ENCODE measurements at regions not wholly inside any gene's neighbourhood (a gene's known extent, or its start where the extent isn't known, plus 50 kb on each side); places are given as distances from the start of the nearest gene placed in this dataset.

DNA sequence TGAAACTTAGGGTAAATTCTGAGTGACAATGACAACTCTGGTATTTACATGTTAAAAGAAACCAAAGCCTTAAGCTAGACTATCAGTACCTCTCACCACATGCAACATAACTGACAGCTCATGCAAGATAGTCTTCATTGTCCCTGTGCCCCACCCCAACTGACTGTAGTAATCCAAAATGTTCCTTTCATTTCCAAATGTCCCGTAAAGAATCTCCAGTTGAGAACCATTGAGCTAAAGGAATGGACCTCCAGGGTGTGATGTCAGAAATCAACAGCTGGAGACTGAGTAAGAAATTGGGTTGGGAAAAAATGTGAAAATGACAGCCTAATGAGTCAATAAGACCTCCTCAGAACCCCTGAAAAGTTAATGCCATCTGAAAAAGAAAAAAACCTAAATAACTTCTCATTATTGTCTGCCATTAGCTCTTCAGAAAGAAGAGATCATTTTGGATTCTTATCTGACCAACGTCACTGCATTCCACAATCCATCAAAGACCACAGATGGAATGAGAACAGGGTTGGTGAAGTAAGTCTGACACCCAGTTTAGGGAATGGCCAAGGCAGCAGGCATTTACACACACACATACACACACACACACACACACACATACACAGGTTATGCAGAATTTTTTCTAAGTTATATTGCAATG is 51.7 kb upstream of the ACVR2A start:
- DNase-seq (no peak), ATAC-seq (no peak)
- Histone ChIP-seq H3K4me1 (ENCODE audit: control insufficient read depth, insufficient read depth, low read length) (no peaks in the 10 kb centered on the region), H3K27me3 (ENCODE audit: control insufficient read depth, insufficient read depth) (no peaks in the 10 kb centered on the region), H3K4me3 (ENCODE audit: low read length) (no peak overlapping the region), H3K9me3 (ENCODE audit: control insufficient read depth, low read length) (no peaks in the 10 kb centered on the region), H3K27ac (ENCODE audit: low read length) (no peak overlapping the region)
- 50% methylated on average over 2 of the region's 2 CpGs for WGBS
- intact Hi-C loops (cut with DNase I), result no loop called here

DNA sequence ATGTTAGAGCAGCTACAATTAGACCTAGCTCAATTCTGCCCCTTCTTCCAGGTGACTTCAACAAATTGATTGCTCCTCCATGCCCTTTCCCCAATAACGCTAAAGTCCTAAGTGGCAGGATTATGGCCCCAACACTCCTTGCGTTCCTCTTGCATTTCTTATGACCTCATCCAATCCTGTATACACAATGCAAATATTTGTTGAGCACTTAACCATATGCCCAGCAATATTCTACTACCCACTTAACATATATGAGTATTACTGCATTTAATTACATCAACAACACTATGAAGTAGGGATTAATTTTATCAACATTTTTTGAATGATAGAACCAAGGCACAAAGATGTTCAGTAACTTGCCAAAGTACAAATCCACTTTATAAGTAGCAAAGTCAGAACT is 54.2 kb upstream of the ACVR2A start:
- 94% methylated on average over 2 of the region's 2 CpGs for WGBS
- ATAC-seq, result no peak
- no peaks in the 10 kb centered on the region for H3K27me3 ChIP-seq (ENCODE audit: control insufficient read depth, insufficient read depth)
- no peaks in the 10 kb centered on the region for H3K4me1 ChIP-seq (ENCODE audit: control insufficient read depth, insufficient read depth, low read length)
- no peak overlapping the region for H3K4me3 ChIP-seq (ENCODE audit: low read length)
- no peaks in the 10 kb centered on the region for H3K9me3 ChIP-seq (ENCODE audit: control insufficient read depth, low read length)
- intact Hi-C loops (cut with DNase I), result no loop called here
- H3K27ac ChIP-seq (ENCODE audit: low read length), result no peak overlapping the region
- no peak for DNase-seq

DNA sequence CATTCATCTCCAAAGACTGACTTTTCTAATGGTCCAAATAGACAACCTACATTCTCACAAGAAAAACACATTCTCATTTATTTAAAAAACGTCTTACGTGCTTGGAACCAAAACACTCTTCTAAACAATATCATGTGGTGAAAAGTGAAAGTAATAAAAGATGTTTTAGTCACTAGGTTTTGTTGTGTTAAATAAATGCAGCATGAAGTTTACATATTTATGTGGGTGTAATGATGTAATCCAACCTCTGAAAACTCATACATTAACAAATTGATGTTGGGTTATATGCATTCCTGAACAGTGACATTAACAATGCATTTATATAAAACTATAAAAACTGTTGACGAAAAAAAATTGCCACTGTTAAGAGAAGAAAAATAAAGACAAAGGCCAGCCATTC is 55.1 kb upstream of the ACVR2A start:
- Histone ChIP-seq H3K27me3 (ENCODE audit: control insufficient read depth, insufficient read depth) (no peaks in the 10 kb centered on the region), H3K4me3 (ENCODE audit: low read length) (no peak overlapping the region), H3K9me3 (ENCODE audit: control insufficient read depth, low read length) (no peaks in the 10 kb centered on the region), H3K27ac (ENCODE audit: low read length) (no peak overlapping the region), H3K4me1 (ENCODE audit: control insufficient read depth, insufficient read depth, low read length) (no peaks in the 10 kb centered on the region)
- intact Hi-C loops (cut with DNase I), result no loop called here
- ATAC-seq, result no peak
- 34% methylated on average over 3 of the region's 3 CpGs for WGBS
- DNase-seq, result no peak

DNA sequence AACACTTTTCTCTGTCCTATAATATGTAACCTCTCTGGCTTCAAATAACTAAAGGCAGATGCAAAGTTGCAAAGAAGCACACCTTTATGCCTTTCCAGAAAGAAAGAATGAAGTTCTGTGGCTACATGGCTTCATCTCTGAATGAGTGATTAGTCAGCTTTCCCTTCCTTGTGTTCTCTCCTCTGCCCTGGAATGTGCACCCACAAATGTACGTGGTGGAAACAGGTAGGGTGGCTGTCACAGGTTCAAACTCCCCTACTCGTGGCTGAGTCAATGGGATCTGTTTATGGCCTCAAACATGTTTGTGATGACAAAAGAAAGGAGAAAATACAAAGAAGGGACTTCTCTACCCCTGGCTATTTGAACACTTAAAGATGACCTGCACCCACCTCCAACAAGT is 55.5 kb upstream of the ACVR2A start:
- intact Hi-C loops (cut with DNase I), result no loop called here
- no peaks in the 10 kb centered on the region for H3K9me3 ChIP-seq (ENCODE audit: control insufficient read depth, low read length)
- no peak overlapping the region for H3K27ac ChIP-seq (ENCODE audit: low read length)
- H3K4me3 ChIP-seq (ENCODE audit: low read length), result no peak overlapping the region
- ATAC-seq (no peak), DNase-seq (no peak)
- no peaks in the 10 kb centered on the region for H3K27me3 ChIP-seq (ENCODE audit: control insufficient read depth, insufficient read depth)
- 68% methylated on average over 2 of the region's 2 CpGs for WGBS
- no peaks in the 10 kb centered on the region for H3K4me1 ChIP-seq (ENCODE audit: control insufficient read depth, insufficient read depth, low read length)

DNA sequence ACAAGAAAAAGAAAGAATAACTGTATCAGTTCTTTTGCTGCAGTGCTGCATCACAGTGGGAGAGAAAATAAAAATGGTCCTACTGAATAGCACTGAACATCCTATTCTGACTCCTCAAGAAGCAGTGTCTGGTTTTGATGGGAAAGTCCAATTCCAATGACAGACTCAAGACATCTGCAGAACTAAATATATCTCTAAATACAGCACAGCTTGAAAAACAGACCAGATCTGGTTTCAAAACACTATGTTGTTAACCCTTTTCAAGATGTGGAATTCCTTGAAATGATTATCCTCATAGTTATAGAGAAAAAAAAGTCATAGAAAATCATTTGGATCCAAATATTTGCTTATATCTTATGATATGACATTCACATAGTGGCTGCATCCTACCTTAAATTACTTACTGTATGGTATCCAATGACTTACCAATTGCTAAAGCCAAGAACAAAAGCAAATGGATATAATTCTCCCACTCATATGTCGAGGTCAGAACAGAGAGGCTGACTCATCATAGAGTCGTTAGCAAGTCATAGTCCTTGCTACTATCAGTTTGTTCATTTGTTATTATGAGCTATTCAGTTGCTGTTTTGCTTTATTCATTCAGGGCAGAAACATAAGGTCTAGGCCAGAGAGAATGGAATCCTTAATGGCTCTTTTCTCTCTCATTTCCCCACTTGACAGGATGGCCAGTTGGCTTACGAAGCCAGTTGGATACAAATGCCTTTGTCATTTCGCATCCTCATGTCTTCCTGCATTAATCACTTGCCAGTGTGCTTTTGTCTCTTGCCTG is 62.5 kb upstream of the ACVR2A start:
- H3K9me3 ChIP-seq (ENCODE audit: control insufficient read depth, low read length), result no peaks in the 10 kb centered on the region
- ATAC-seq (no peak), DNase-seq (no peak)
- H3K27me3 ChIP-seq (ENCODE audit: control insufficient read depth, insufficient read depth), result no peaks in the 10 kb centered on the region
- H3K4me1 ChIP-seq (ENCODE audit: control insufficient read depth, insufficient read depth, low read length), result no peaks in the 10 kb centered on the region
- H3K4me3 ChIP-seq (ENCODE audit: low read length), result no peak overlapping the region
- intact Hi-C loops (cut with DNase I), result no loop called here
- WGBS, result 67% methylated on average over 4 of the region's 4 CpGs
- H3K27ac ChIP-seq (ENCODE audit: low read length), result no peak overlapping the region

DNA sequence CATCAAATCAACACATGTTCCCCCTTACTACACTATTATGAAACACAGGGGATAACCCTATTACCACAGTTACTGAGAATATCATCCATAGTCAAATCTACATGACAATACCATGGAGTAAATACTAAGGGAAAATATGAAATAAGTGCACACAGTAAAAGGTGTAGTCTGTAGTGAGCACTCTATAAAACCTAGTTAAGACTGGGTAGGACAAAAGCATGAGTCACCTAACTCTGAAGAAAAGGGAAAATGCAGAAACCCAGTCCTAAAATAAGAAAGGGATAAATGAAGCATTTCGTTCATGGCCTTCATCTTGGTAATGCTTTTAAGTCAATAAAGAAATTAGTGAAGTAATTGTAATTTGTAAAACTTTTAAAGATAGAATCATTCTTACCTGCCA is 65.4 kb upstream of the ACVR2A start:
- no peaks in the 10 kb centered on the region for H3K9me3 ChIP-seq (ENCODE audit: control insufficient read depth, low read length)
- ATAC-seq (no peak), DNase-seq (no peak)
- H3K4me1 ChIP-seq (ENCODE audit: control insufficient read depth, insufficient read depth, low read length), result no peaks in the 10 kb centered on the region
- no peaks in the 10 kb centered on the region for H3K27me3 ChIP-seq (ENCODE audit: control insufficient read depth, insufficient read depth)
- intact Hi-C loops (cut with DNase I), result no loop called here
- no peak overlapping the region for H3K4me3 ChIP-seq (ENCODE audit: low read length)
- no peak overlapping the region for H3K27ac ChIP-seq (ENCODE audit: low read length)
- WGBS, result 82% methylated on average over 1 of the region's 1 CpG

DNA sequence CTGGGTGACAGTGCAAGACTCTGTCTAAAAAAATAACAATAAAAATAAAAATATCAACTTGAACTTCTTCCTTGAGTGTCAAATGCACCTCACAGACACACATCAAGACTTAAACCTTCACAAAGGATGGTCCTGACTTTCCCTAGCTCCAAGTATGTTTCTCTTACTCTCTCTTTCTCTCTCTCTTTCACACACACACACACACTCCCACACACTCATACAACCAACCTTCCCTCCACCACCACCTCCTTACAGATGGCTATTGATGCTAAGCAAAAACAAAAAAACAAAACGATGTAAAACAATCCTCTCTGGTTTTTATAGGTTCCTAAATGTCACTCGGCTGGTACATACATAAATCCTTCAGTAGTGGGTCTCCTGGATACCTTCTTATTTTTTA is 67.4 kb upstream of the ACVR2A start:
- DNase-seq, result no peak
- 78% methylated on average over 2 of the region's 2 CpGs for WGBS

DNA sequence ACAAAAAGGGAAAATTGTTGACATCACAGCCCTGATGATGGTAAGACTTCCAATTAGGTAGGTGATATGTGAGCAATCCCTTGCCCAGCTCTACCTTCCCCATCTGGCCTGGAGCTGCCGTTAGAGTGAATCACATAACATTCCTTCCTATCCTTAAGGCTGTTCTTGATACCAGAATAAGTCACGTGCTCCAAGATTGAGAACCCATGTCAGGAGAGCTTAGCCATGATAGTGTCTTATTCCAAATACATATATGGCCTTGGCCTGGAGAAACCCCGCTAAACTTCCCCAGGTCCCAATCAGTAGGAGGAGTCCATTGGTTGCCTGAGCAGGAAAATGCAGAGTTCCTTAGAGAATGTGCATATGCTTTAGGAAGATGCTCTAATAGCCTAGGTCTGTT is 70.0 kb upstream of the ACVR2A start:
- DNase-seq, result no peak
- 84% methylated on average over 3 of the region's 3 CpGs for WGBS
- no peaks in the 10 kb centered on the region for H3K27me3 ChIP-seq (ENCODE audit: control insufficient read depth, insufficient read depth)

More for the DNA sequence above, 67.4 kb upstream of the ACVR2A start:
- Histone ChIP-seq H3K4me3 (ENCODE audit: low read length) (no peak overlapping the region), H3K27ac (ENCODE audit: low read length) (no peak overlapping the region), H3K4me1 (ENCODE audit: control insufficient read depth, insufficient read depth, low read length) (no peaks in the 10 kb centered on the region), H3K27me3 (ENCODE audit: control insufficient read depth, insufficient read depth) (no peaks in the 10 kb centered on the region), H3K9me3 (ENCODE audit: control insufficient read depth, low read length) (no peaks in the 10 kb centered on the region)
- intact Hi-C loops (cut with DNase I), result no loop called here
- no peak for ATAC-seq

DNA sequence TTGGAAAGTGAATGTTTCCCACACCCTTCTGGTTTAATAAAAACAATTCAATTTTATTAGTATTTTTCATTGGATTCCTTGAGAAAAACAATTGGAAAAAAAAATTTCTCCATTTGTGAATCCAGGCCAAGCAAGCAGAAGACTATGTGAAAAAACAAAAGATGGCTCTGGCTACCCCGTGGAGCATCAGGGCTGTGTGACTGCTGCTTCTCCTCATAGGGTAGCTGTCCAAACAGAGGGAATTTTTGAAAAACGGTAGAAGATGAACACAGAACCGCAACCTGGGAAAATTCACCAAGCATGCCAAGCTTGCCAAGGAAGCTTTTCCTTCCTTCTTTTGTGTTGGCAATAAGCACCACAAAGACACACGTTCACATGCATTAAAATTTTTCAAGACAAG is 71.3 kb upstream of the ACVR2A start:
- intact Hi-C loops (cut with DNase I), result no loop called here
- Histone ChIP-seq H3K27ac (ENCODE audit: low read length) (no peak overlapping the region), H3K4me3 (ENCODE audit: low read length) (no peak overlapping the region), H3K9me3 (ENCODE audit: control insufficient read depth, low read length) (no peaks in the 10 kb centered on the region), H3K4me1 (ENCODE audit: control insufficient read depth, insufficient read depth, low read length) (no peaks in the 10 kb centered on the region), H3K27me3 (ENCODE audit: control insufficient read depth, insufficient read depth) (no peaks in the 10 kb centered on the region)
- no peak for ATAC-seq
- 48% methylated on average over 4 of the region's 4 CpGs for WGBS
- DNase-seq, result no peak

More for the DNA sequence above, 70.0 kb upstream of the ACVR2A start:
- ATAC-seq, result no peak
- intact Hi-C loops (cut with DNase I), result no loop called here
- no peaks in the 10 kb centered on the region for H3K9me3 ChIP-seq (ENCODE audit: control insufficient read depth, low read length)
- no peak overlapping the region for H3K27ac ChIP-seq (ENCODE audit: low read length)
- no peaks in the 10 kb centered on the region for H3K4me1 ChIP-seq (ENCODE audit: control insufficient read depth, insufficient read depth, low read length)
- no peak overlapping the region for H3K4me3 ChIP-seq (ENCODE audit: low read length)

DNA sequence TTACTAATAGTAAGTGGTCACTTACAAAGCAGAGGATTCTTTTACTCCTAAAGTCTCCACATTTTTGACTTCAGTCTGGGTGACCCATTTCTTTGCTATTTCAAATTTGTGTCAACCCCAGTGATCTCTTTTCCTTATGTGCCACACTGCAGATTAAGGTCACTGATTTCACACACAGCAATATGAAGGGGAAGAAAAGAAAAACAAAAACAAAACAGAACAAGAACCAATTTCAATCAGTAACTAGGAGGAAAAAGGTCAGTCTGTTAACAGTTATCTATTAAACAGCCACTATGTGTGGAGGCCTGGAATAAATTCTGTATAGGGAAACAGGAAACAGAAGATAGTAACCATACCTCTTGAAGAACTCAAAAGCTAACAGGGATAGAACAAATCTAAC is 72.0 kb upstream of the ACVR2A start:
- H3K4me3 ChIP-seq (ENCODE audit: low read length), result no peak overlapping the region
- H3K4me1 ChIP-seq (ENCODE audit: control insufficient read depth, insufficient read depth, low read length), result no peaks in the 10 kb centered on the region
- no peaks in the 10 kb centered on the region for H3K9me3 ChIP-seq (ENCODE audit: control insufficient read depth, low read length)
- intact Hi-C loops (cut with DNase I), result no loop called here
- H3K27me3 ChIP-seq (ENCODE audit: control insufficient read depth, insufficient read depth), result no peaks in the 10 kb centered on the region
- ATAC-seq (no peak), DNase-seq (no peak)
- no peak overlapping the region for H3K27ac ChIP-seq (ENCODE audit: low read length)

DNA sequence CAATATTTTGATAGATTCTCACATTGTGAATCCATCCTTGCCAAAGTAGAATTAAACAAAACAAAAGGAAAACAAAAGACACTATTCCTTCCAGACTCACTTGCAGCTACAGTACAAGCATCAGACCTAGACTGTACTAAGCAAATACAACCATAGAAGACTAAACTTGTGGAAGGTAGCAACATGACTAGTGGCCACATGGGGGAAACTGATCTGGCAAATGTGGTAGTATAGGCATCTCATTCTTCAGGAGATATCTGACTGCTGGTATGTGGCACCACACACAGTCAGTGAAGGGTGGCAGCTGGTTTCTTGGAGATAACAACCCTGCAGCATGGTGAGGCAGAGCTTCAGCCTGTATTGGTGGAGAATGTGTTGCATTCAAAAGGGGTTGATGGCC is 81.0 kb upstream of the ACVR2A start:
- H3K27ac ChIP-seq (ENCODE audit: low read length), result no peak overlapping the region
- intact Hi-C loops (cut with DNase I), result no loop called here
- no peak for DNase-seq
- H3K4me1 ChIP-seq (ENCODE audit: control insufficient read depth, insufficient read depth, low read length), result no peaks in the 10 kb centered on the region
- no peaks in the 10 kb centered on the region for H3K9me3 ChIP-seq (ENCODE audit: control insufficient read depth, low read length)
- ATAC-seq, result no peak
- H3K27me3 ChIP-seq (ENCODE audit: control insufficient read depth, insufficient read depth), result no peaks in the 10 kb centered on the region
- H3K4me3 ChIP-seq (ENCODE audit: low read length), result no peak overlapping the region

DNA sequence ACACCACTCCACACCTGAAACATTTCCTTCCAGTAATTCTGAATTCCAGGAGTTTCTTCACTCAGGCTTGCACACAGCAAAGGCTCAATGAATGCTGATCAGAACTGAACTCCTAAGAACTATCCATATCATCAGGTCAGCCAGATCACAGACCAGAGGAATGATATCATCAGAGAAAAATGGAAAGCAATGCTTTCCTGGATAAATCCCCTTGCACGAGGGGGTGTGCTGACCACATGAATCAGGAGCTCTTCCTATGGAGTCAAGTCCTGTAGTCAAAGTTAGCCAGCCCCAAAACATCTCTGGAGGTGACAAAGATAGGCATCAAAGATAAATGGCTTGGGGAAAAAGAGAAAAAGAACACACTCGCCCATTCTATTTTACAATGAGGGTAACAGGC is 83.8 kb upstream of the ACVR2A start:
- ATAC-seq (no peak), DNase-seq (no peak)
- Histone ChIP-seq H3K27ac (ENCODE audit: low read length) (no peak overlapping the region), H3K27me3 (ENCODE audit: control insufficient read depth, insufficient read depth) (no peaks in the 10 kb centered on the region), H3K9me3 (ENCODE audit: control insufficient read depth, low read length) (no peaks in the 10 kb centered on the region), H3K4me3 (ENCODE audit: low read length) (no peak overlapping the region), H3K4me1 (ENCODE audit: control insufficient read depth, insufficient read depth, low read length) (no peaks in the 10 kb centered on the region)
- 71% methylated on average over 2 of the region's 2 CpGs for WGBS
- intact Hi-C loops (cut with DNase I), result no loop called here
